ENCODE measurements at regions not wholly inside any gene's neighbourhood (a gene's known extent, or its start where the extent isn't known, plus 50 kb on each side); places are given as distances from the start of the nearest gene placed in this dataset.

- no peak for DNase-seq
These were observed 190.9 kb downstream of the CENPW start for GRCh38 chr6:126530775-126531174.

GRCh38 chr6:126531286-126531685, 191.4 kb downstream of the CENPW start:
- DNase-seq = no peak

- DNase-seq = no peak
These were observed 191.9 kb downstream of the CENPW start for GRCh38 chr6:126531840-126532239.

- DNase-seq = no peak
These were observed 194.5 kb downstream of the CENPW start for GRCh38 chr6:126534401-126534800.

GRCh38 chr6:126535138-126535537, 195.2 kb downstream of the CENPW start:
- no peak for DNase-seq

- no peak for DNase-seq
These were observed 195.7 kb downstream of the CENPW start for GRCh38 chr6:126535595-126535994.

- DNase-seq = no peak
These were observed 197.3 kb downstream of the CENPW start for GRCh38 chr6:126537061-126537816.

GRCh38 chr6:126539022-126539421, 199.1 kb downstream of the CENPW start:
- DNase-seq = no peak

GRCh38 chr6:126540161-126540560, 200.2 kb downstream of the CENPW start:
- DNase-seq = no peak

GRCh38 chr6:126541806-126542491, 202.0 kb downstream of the CENPW start:
- no peak for DNase-seq

GRCh38 chr6:126546541-126547120, 206.7 kb downstream of the CENPW start:
- no peak for DNase-seq

GRCh38 chr6:126548300-126548699, 208.4 kb downstream of the CENPW start:
- no peak for DNase-seq

- no peak for DNase-seq
These were observed 210.4 kb downstream of the CENPW start for GRCh38 chr6:126550323-126550722.

GRCh38 chr6:126551832-126552231, 211.9 kb downstream of the CENPW start:
- no peak for DNase-seq

- no peak for DNase-seq
These were observed 213.9 kb downstream of the CENPW start for GRCh38 chr6:126553854-126554253.

GRCh38 chr6:126570507-126570906, 230.6 kb downstream of the CENPW start:
- DNase-seq = no peak

GRCh38 chr6:126574301-126574700, 234.4 kb downstream of the CENPW start:
- no peak for DNase-seq

- no peak for DNase-seq
These were observed 241.4 kb downstream of the CENPW start for GRCh38 chr6:126581316-126581715.

GRCh38 chr6:126600258-126600916, 260.5 kb downstream of the CENPW start:
- DNase-seq = no peak

GRCh38 chr6:126603410-126603809, 263.5 kb downstream of the CENPW start:
- DNase-seq = no peak

GRCh38 chr6:126605089-126605488, 265.2 kb downstream of the CENPW start:
- DNase-seq = no peak

GRCh38 chr6:126607289-126607688, 267.4 kb downstream of the CENPW start:
- no peak for DNase-seq

GRCh38 chr6:126608681-126609080, 268.8 kb downstream of the CENPW start:
- no peak for DNase-seq
